ENCODE measurements at regions not wholly inside any gene's neighbourhood (a gene's known extent, or its start where the extent isn't known, plus 50 kb on each side); places are given as distances from the start of the nearest gene placed in this dataset.

GRCh38 chr5:71949772-71950171 is 157.5 kb upstream of the MAP1B start:
- intact Hi-C loops (cut with DNase I): no loop called here
- H3K36me3 ChIP-seq: no peaks in the 10 kb centered on the region
- WGBS: 88% methylated on average over 5 of the region's 5 CpGs
- no peak for DNase-seq (ENCODE audit: extremely low spot score)
- no peak overlapping the region for H3K4me3 ChIP-seq
- no peak overlapping the region for H3K27ac ChIP-seq (replicated peaks in 1 of 4)
- peaks cover 0 to 9% (median 6%) of the 10 kb centered on the region in 4 donors for H3K9me3 ChIP-seq
- no peaks in the 10 kb centered on the region for H3K27me3 ChIP-seq
- TF ChIP-seq POLR2A (IDR thresholded peaks at IDR 0.05; ENCODE audit: low read depth) (no peak), POLR2AphosphoS5 (IDR thresholded peaks at IDR 0.05) (no peak), CTCF (IDR thresholded peaks at IDR 0.05) (peak in 1 of 3 experiments; percentile 6), EP300 (IDR thresholded peaks at IDR 0.05) (no peak)
- no peaks in the 10 kb centered on the region for H3K4me1 ChIP-seq

- no peaks in the 10 kb centered on the region for H3K36me3 ChIP-seq
- H3K4me1 ChIP-seq: peaks cover 0 to 10% (median 3%) of the 10 kb centered on the region in 4 donors
- intact Hi-C loops (cut with DNase I): no loop called here
- WGBS: 94% methylated on average over 8 of the region's 8 CpGs
- no peak overlapping the region for H3K27ac ChIP-seq (replicated peaks in 1 of 4)
- H3K27me3 ChIP-seq: no peaks in the 10 kb centered on the region
- TF ChIP-seq EP300 (IDR thresholded peaks at IDR 0.05) (no peak), POLR2AphosphoS5 (IDR thresholded peaks at IDR 0.05) (no peak), CTCF (IDR thresholded peaks at IDR 0.05) (no peak), POLR2A (IDR thresholded peaks at IDR 0.05; ENCODE audit: low read depth) (no peak)
- H3K9me3 ChIP-seq: peaks cover 0 to 7% (median 3%) of the 10 kb centered on the region in 4 donors
- no peak overlapping the region for H3K4me3 ChIP-seq
- DNase-seq (ENCODE audit: extremely low spot score): no peak
These were observed 153.4 kb upstream of the MAP1B start for GRCh38 chr5:71953866-71954265.

GRCh38 chr5:71954329-71954728 is 152.9 kb upstream of the MAP1B start:
- H3K27me3 ChIP-seq: no peaks in the 10 kb centered on the region
- peaks cover 0 to 10% (median 3%) of the 10 kb centered on the region in 4 donors for H3K4me1 ChIP-seq
- intact Hi-C loops (cut with DNase I): no loop called here
- WGBS: 74% methylated on average over 4 of the region's 4 CpGs
- peaks cover 0 to 2% (median 0%) of the 10 kb centered on the region in 4 donors for H3K9me3 ChIP-seq
- no peak overlapping the region for H3K27ac ChIP-seq (replicated peaks in 1 of 4)
- no peaks in the 10 kb centered on the region for H3K36me3 ChIP-seq
- TF ChIP-seq EP300 (IDR thresholded peaks at IDR 0.05): no peak
- no peak for TF ChIP-seq CTCF (IDR thresholded peaks at IDR 0.05)
- TF ChIP-seq POLR2AphosphoS5 (IDR thresholded peaks at IDR 0.05): no peak
- TF ChIP-seq POLR2A (IDR thresholded peaks at IDR 0.05; ENCODE audit: low read depth): no peak
- H3K4me3 ChIP-seq: no peak overlapping the region
- no peak for DNase-seq (ENCODE audit: extremely low spot score)

- TF ChIP-seq POLR2AphosphoS5 (IDR thresholded peaks at IDR 0.05): no peak
- no peak for TF ChIP-seq POLR2A (IDR thresholded peaks at IDR 0.05; ENCODE audit: low read depth)
- TF ChIP-seq EP300 (IDR thresholded peaks at IDR 0.05): no peak
- TF ChIP-seq CTCF (IDR thresholded peaks at IDR 0.05): no peak
- WGBS: 66% methylated on average over 9 of the region's 9 CpGs
- DNase-seq (ENCODE audit: extremely low spot score): no peak
These were observed 151.6 kb upstream of the MAP1B start for GRCh38 chr5:71955723-71956122.

GRCh38 chr5:71957292-71957898 is 149.9 kb upstream of the MAP1B start:
- WGBS: 62% methylated on average over 5 of the region's 5 CpGs
- H3K4me1 ChIP-seq: peaks cover 0 to 10% (median 3%) of the 10 kb centered on the region in 4 donors
- H3K4me3 ChIP-seq: no peak overlapping the region
- no peaks in the 10 kb centered on the region for H3K27me3 ChIP-seq
- intact Hi-C loops (cut with DNase I): no loop called here
- no peaks in the 10 kb centered on the region for H3K9me3 ChIP-seq
- DNase-seq (ENCODE audit: extremely low spot score): peak; percentile 78
- TF ChIP-seq EP300 (IDR thresholded peaks at IDR 0.05) (no peak), POLR2AphosphoS5 (IDR thresholded peaks at IDR 0.05) (no peak), POLR2A (IDR thresholded peaks at IDR 0.05; ENCODE audit: low read depth) (no peak), CTCF (IDR thresholded peaks at IDR 0.05) (no peak)
- H3K27ac ChIP-seq (replicated peaks in 1 of 4): no peak overlapping the region
- H3K36me3 ChIP-seq: no peaks in the 10 kb centered on the region

More at GRCh38 chr5:71955723-71956122, 151.6 kb upstream of the MAP1B start:
- Histone ChIP-seq H3K9me3 (no peaks in the 10 kb centered on the region), H3K27ac (replicated peaks in 1 of 4) (no peak overlapping the region), H3K4me1 (peaks cover 0 to 10% (median 3%) of the 10 kb centered on the region in 4 donors), H3K36me3 (no peaks in the 10 kb centered on the region), H3K27me3 (no peaks in the 10 kb centered on the region), H3K4me3 (no peak overlapping the region)
- intact Hi-C loops (cut with DNase I): no loop called here

Data from esophagus muscularis mucosa (tissue), 4 donors.